ENCODE measurements at regions not wholly inside any gene's neighbourhood (a gene's known extent, or its start where the extent isn't known, plus 50 kb on each side); places are given as distances from the start of the nearest gene placed in this dataset.

DNA sequence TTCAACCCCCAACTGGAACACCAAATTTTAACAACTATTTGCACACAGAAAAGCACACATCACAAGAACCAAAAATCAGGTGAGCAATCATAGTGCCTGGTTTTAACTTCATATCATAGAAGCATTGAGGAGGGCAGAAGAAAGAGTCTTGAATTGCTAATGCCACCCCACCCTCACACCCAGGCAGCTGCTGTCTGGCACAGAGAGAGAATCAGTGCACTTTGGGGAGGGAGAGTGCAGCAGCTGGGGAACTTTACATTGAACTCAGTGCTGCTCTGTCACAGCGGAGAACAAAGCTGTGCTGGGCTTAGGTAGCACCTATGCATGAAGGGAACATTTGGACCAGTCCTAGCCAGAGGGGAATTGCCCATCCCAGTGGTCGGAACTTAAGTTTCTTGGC lies 76.0 kb upstream of the KBTBD8 start:
- Histone ChIP-seq H3K27ac (ENCODE audit: low read depth in 2 of 2, low read length in 2 of 2) (no peak overlapping the region), H3K4me3 (ENCODE audit: low read length in 3 of 3) (no peak overlapping the region), H3K4me1 (ENCODE audit: control insufficient read depth in 2 of 3, insufficient read depth in 2 of 3, low read depth in 1 of 3, low read length in 3 of 3) (no peaks in the 10 kb centered on the region), H3K9ac (ENCODE audit: low read length in 3 of 3) (no peak overlapping the region), H3K9me3 (ENCODE audit: control insufficient read depth in 2 of 3, insufficient read depth in 1 of 3, low read length in 3 of 3) (no peaks in the 10 kb centered on the region), H3K36me3 (ENCODE audit: control insufficient read depth in 2 of 3, insufficient read depth in 3 of 3, low read length in 3 of 3) (no peaks in the 10 kb centered on the region), H3K27me3 (ENCODE audit: control insufficient read depth, insufficient read depth, low read length) (no peaks in the 10 kb centered on the region)
- intact Hi-C loops (cut with DNase I), result no loop called here
- DNase-seq, result no peak
- TF ChIP-seq, protein P1, sequence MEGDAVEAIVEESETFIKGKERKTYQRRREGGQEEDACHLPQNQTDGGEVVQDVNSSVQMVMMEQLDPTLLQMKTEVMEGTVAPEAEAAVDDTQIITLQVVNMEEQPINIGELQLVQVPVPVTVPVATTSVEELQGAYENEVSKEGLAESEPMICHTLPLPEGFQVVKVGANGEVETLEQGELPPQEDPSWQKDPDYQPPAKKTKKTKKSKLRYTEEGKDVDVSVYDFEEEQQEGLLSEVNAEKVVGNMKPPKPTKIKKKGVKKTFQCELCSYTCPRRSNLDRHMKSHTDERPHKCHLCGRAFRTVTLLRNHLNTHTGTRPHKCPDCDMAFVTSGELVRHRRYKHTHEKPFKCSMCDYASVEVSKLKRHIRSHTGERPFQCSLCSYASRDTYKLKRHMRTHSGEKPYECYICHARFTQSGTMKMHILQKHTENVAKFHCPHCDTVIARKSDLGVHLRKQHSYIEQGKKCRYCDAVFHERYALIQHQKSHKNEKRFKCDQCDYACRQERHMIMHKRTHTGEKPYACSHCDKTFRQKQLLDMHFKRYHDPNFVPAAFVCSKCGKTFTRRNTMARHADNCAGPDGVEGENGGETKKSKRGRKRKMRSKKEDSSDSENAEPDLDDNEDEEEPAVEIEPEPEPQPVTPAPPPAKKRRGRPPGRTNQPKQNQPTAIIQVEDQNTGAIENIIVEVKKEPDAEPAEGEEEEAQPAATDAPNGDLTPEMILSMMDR (IDR thresholded peaks at IDR 0.05; ENCODE audit: borderline replicate concordance, extremely low read depth, insufficient read depth), result no peak
- no peak for FAIRE-seq

DNA sequence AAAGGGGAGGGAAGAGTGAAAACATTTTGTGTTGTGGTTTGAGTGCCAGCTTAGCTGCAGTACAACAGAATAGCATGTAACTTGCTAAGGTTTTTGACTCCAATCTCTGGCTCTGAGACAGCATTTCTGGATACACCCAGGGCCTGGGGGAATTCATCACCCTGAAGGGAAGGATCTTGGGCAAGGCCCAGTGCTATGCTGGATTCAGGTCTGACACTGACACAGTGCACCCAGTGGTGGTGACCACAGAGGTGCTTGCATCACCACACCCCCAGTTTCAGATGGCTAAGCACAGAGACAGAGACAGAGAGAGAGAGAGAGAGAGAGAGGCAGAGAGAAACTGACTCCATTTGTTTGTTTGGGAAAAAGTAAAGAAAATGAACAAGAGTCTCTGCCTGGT lies 74.1 kb upstream of the KBTBD8 start:
- Histone ChIP-seq H3K4me1 (ENCODE audit: control insufficient read depth in 2 of 3, insufficient read depth in 2 of 3, low read depth in 1 of 3, low read length in 3 of 3) (no peaks in the 10 kb centered on the region), H3K27me3 (ENCODE audit: control insufficient read depth, insufficient read depth, low read length) (no peaks in the 10 kb centered on the region), H3K27ac (ENCODE audit: low read depth in 2 of 2, low read length in 2 of 2) (no peak overlapping the region), H3K36me3 (ENCODE audit: control insufficient read depth in 2 of 3, insufficient read depth in 3 of 3, low read length in 3 of 3) (no peaks in the 10 kb centered on the region), H3K4me3 (ENCODE audit: low read length in 3 of 3) (no peak overlapping the region), H3K9me3 (ENCODE audit: control insufficient read depth in 2 of 3, insufficient read depth in 1 of 3, low read length in 3 of 3) (no peaks in the 10 kb centered on the region), H3K9ac (ENCODE audit: low read length in 3 of 3) (no peak overlapping the region)
- intact Hi-C loops (cut with DNase I), result no loop called here
- TF ChIP-seq, protein P1 (IDR thresholded peaks at IDR 0.05; ENCODE audit: borderline replicate concordance, extremely low read depth, insufficient read depth), result no peak
- FAIRE-seq (no peak), DNase-seq (no peak)

GRCh38 chr3:66928252-66928651 lies 69.9 kb upstream of the KBTBD8 start:
- Histone ChIP-seq H3K4me1 (ENCODE audit: control insufficient read depth in 2 of 3, insufficient read depth in 2 of 3, low read depth in 1 of 3, low read length in 3 of 3) (no peaks in the 10 kb centered on the region), H3K36me3 (ENCODE audit: control insufficient read depth in 2 of 3, insufficient read depth in 3 of 3, low read length in 3 of 3) (no peaks in the 10 kb centered on the region), H3K9me3 (ENCODE audit: control insufficient read depth in 2 of 3, insufficient read depth in 1 of 3, low read length in 3 of 3) (no peaks in the 10 kb centered on the region), H3K27me3 (ENCODE audit: control insufficient read depth, insufficient read depth, low read length) (no peaks in the 10 kb centered on the region), H3K4me3 (ENCODE audit: low read length in 3 of 3) (no peak overlapping the region), H3K9ac (ENCODE audit: low read length in 3 of 3) (no peak overlapping the region), H3K27ac (ENCODE audit: low read depth in 2 of 2, low read length in 2 of 2) (no peak overlapping the region)
- FAIRE-seq (no peak), DNase-seq (no peak)
- TF ChIP-seq, protein P1 (IDR thresholded peaks at IDR 0.05; ENCODE audit: borderline replicate concordance, extremely low read depth, insufficient read depth), result no peak
- intact Hi-C loops (cut with DNase I), result no loop called here

GRCh38 chr3:66931291-66931690 lies 66.8 kb upstream of the KBTBD8 start:
- Histone ChIP-seq H3K9me3 (ENCODE audit: control insufficient read depth in 2 of 3, insufficient read depth in 1 of 3, low read length in 3 of 3) (no peaks in the 10 kb centered on the region), H3K27me3 (ENCODE audit: control insufficient read depth, insufficient read depth, low read length) (no peaks in the 10 kb centered on the region), H3K4me1 (ENCODE audit: control insufficient read depth in 2 of 3, insufficient read depth in 2 of 3, low read depth in 1 of 3, low read length in 3 of 3) (no peaks in the 10 kb centered on the region), H3K36me3 (ENCODE audit: control insufficient read depth in 2 of 3, insufficient read depth in 3 of 3, low read length in 3 of 3) (no peaks in the 10 kb centered on the region), H3K27ac (ENCODE audit: low read depth in 2 of 2, low read length in 2 of 2) (no peak overlapping the region), H3K4me3 (ENCODE audit: low read length in 3 of 3) (no peak overlapping the region), H3K9ac (ENCODE audit: low read length in 3 of 3) (no peak overlapping the region)
- TF ChIP-seq, protein P1 (IDR thresholded peaks at IDR 0.05; ENCODE audit: borderline replicate concordance, extremely low read depth, insufficient read depth), result no peak
- no peak for FAIRE-seq
- peak in 2 of 5 donors; percentile 26 to 34 for DNase-seq
- intact Hi-C loops (cut with DNase I), result no loop called here

All from kidney (tissue), 13 donors.